ENCODE measurements at regions not wholly inside any gene's neighbourhood (a gene's known extent, or its start where the extent isn't known, plus 50 kb on each side); places are given as distances from the start of the nearest gene placed in this dataset.

DNA sequence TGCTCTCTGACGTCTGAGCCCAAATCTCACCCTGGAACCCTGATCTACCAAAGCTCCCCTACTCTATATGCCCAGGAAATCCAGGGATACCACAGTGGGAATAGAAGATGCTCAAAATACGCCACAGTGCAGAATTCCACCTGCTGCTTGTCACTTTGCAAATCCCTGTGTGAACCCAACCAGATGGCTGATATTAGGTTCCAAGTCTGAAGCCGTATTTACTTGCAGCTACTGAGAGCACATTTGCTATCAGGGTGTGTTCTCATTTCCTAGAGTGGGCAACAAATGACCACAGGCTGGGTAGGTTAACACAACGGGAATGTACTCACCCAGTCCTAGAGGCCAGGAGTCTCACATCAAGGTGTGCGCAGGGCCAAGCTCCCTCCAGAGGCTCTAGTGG is 126.8 kb downstream of the MXRA5 start:
- no peak overlapping the region for H3K4me3 ChIP-seq (ENCODE audit: low read depth, low read length)
- in situ Hi-C loops (cut with HindIII; ENCODE audit: low sequenced_read_pairs), result no loop called here
- TF ChIP-seq, protein P1, sequence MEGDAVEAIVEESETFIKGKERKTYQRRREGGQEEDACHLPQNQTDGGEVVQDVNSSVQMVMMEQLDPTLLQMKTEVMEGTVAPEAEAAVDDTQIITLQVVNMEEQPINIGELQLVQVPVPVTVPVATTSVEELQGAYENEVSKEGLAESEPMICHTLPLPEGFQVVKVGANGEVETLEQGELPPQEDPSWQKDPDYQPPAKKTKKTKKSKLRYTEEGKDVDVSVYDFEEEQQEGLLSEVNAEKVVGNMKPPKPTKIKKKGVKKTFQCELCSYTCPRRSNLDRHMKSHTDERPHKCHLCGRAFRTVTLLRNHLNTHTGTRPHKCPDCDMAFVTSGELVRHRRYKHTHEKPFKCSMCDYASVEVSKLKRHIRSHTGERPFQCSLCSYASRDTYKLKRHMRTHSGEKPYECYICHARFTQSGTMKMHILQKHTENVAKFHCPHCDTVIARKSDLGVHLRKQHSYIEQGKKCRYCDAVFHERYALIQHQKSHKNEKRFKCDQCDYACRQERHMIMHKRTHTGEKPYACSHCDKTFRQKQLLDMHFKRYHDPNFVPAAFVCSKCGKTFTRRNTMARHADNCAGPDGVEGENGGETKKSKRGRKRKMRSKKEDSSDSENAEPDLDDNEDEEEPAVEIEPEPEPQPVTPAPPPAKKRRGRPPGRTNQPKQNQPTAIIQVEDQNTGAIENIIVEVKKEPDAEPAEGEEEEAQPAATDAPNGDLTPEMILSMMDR (IDR thresholded peaks at IDR 0.05; ENCODE audit: low read depth, low read length), result no peak
- DNase-seq (ENCODE audit: low read depth, low spot score), result no peak

DNA sequence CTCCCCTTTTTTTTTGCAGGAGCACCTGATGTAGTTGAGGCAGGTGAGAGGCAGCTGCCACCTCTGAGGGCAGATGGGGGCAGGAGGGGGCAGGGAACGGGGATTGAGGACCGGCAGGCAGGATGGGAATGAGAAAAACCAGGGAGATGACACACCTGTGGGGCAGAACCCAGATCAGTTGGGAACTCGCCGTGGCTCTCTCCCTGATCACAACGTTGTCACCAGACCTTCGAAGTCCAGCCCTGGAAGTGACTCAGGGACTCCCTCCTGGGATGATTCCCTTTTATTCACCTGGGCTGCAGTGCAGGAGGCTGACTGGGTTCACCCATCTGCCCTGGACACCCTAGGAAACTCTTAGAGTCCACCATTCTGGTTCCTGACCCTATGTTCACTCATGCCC is 127.2 kb downstream of the MXRA5 start:
- no peak for DNase-seq (ENCODE audit: low read depth, low spot score)
- in situ Hi-C loops (cut with HindIII; ENCODE audit: low sequenced_read_pairs), result no loop called here
- TF ChIP-seq, protein P1 (IDR thresholded peaks at IDR 0.05; ENCODE audit: low read depth, low read length), result no peak

DNA sequence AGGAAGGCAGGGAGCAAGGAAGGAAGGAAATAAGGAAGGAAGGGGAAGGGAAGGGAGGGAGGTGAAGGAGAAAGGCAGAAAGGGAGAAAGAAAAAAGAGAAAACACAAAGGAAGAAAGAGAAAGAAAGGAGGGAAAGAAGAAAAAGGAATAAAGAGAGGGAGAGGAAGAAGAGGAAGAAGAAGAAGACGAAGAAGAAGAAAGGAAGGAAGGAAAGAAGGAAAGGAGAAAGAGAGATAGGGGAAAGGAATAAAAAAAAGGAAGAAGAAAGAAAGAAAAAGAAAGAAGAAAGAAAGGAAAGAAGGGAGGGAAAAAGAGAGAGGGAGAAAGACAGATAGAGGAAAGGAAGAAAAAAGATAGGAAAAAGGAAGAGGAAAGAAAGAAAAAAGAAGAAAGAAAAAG is 128.0 kb downstream of the MXRA5 start:
- H3K4me3 ChIP-seq (ENCODE audit: low read depth, low read length), result no peak overlapping the region
- TF ChIP-seq, protein P1 (IDR thresholded peaks at IDR 0.05; ENCODE audit: low read depth, low read length), result no peak
- in situ Hi-C loops (cut with HindIII; ENCODE audit: low sequenced_read_pairs), result no loop called here
- no peak for DNase-seq (ENCODE audit: low read depth, low spot score)

More for the DNA sequence above, 127.2 kb downstream of the MXRA5 start:
- no peak overlapping the region for H3K4me3 ChIP-seq (ENCODE audit: low read depth, low read length)

DNA sequence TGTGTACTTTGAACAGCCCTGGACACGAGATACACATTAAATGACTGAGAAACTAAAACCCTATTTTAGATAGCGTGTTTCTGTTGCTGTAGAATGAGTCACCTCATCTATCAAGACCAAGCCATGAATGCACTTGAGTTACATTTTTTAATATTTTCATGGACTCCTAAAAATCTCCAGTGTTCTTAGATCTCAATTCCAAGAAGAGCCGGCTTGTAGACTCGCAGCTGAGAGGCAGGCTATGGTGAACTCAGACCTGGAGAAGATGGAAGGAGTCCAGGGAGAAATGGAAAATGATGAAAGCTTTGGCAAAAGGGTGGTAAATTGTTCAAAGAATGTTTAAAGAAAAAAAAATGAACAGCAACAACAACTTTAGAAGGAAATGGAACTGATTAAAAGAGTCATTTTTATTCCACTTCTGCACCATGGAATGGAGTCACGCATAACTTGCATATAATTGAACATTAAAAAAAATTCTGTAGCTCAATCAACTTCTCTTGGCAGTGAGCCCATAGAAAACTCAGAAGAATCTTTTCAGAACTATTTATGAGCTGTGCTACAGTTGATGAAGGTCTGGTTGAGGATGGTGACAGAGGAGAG is 129.8 kb downstream of the MXRA5 start:
- in situ Hi-C loops (cut with HindIII; ENCODE audit: low sequenced_read_pairs), result no loop called here
- DNase-seq (ENCODE audit: low read depth, low spot score), result no peak
- TF ChIP-seq, protein P1 (IDR thresholded peaks at IDR 0.05; ENCODE audit: low read depth, low read length), result no peak
- H3K4me3 ChIP-seq (ENCODE audit: low read depth, low read length), result no peak overlapping the region

DNA sequence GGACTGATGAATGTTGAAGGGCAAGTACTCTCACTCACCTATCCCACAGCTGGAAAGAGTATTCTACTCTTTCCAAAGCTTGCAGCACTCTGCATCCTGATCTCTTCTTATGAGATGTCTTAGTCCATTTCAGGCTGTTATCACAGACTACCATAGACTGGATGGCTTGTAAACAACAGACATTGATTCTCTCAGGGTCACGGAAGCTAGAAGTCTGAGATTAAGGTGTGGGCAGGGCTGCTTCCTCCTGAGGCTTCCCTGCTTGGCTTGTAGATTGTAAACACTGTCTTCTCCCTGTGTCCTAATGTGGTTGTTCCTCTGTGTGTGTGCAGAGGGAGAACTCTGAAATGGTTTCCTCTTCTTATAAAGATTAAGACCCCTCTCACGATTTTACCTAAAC is 131.2 kb downstream of the MXRA5 start:
- no peak overlapping the region for H3K4me3 ChIP-seq (ENCODE audit: low read depth, low read length)
- TF ChIP-seq, protein P1 (IDR thresholded peaks at IDR 0.05; ENCODE audit: low read depth, low read length), result no peak
- DNase-seq (ENCODE audit: low read depth, low spot score), result no peak

DNA sequence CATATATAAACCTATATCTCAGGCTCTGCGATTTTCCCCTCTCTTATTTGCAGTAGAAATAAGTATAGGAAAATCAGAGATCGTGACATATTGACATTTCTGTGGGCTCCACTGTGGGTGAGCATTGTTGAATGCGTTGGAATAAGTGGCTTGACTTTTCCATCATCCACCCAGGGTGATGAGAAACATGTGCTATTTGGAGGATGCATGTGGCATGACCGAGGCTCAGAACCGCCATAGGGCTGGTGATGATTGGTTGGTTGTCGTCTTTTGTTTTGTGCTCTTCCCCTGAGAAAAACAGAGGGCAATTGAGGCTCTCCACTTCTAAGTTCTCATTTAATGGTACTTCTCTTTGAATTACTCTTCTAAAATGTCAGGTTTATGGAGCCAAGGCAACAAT is 140.1 kb downstream of the MXRA5 start:
- H3K4me3 ChIP-seq (ENCODE audit: low read depth, low read length), result no peak overlapping the region
- in situ Hi-C loops (cut with HindIII; ENCODE audit: low sequenced_read_pairs), result no loop called here
- no peak for DNase-seq (ENCODE audit: low read depth, low spot score)
- TF ChIP-seq, protein P1 (IDR thresholded peaks at IDR 0.05; ENCODE audit: low read depth, low read length), result no peak

More for the DNA sequence above, 131.2 kb downstream of the MXRA5 start:
- in situ Hi-C loops (cut with HindIII; ENCODE audit: low sequenced_read_pairs), result no loop called here

Measured in astrocyte of the spinal cord (primary cell).